ENCODE measurements at regions not wholly inside any gene's neighbourhood (a gene's known extent, or its start where the extent isn't known, plus 50 kb on each side); places are given as distances from the start of the nearest gene placed in this dataset.

DNA sequence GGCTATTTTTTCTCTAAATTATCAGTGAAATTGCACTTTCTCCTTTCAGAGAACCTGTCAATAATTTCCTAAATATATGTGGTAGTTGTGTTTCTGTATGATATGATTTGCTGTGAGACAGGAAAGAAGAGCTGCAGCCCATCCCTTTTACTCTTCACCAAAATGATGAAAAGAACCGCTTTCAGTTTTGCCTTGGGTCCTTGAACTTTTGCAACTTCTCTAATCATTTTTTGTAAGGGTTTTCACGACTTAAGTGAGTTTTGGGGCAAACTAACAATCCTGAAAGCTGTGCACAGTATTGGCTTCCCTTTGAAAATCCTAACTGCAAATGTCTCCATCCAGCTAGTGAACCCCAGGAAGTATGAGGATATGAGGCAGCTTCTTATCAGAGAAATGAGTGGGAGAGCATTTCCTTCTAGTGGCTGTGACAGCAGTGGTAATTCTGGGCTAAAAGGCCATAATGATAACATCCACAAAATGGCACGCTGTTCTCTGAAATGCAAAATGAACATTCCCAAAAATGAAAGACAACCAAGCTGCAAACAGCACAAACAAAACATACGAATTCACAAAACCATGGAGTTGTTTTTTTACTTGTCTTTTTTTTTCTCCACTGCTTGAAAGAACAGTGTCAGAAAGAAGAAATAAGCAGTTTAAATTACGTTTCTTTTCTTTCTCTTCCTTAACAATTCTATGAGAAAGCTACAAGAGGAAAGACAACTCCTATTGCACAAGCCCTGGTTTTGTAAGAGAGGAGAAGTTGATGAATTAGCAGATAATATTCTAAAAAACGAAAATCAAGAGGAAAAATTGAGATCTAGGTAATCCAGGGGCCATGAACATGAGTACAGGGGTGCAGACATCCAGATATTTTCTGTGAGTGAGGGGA, 1291.6 kb upstream of the ZEB2 start:
- CTCF ChIA-PET = no interaction called here
- Histone ChIP-seq H3K4me1 (ENCODE audit: control insufficient read depth, insufficient read depth, low read length) (no peaks in the 10 kb centered on the region), H3K27me3 (ENCODE audit: control insufficient read depth, insufficient read depth, low read length) (no peaks in the 10 kb centered on the region), H3K27ac (ENCODE audit: low read length) (no peak overlapping the region), H3K36me3 (ENCODE audit: control insufficient read depth, insufficient read depth, low read length) (no peaks in the 10 kb centered on the region), H3K9me3 (ENCODE audit: control insufficient read depth, insufficient read depth, low read depth, low read length) (no peaks in the 10 kb centered on the region), H3K4me3 (ENCODE audit: low read depth in 2 of 2, low read length in 2 of 2) (no peak overlapping the region)
- no peak for ATAC-seq
- no peak for TF ChIP-seq SIN3A (IDR thresholded peaks at IDR 0.05; ENCODE audit: borderline replicate concordance, insufficient read depth, low read depth, low read length)
- no peak for TF ChIP-seq POLR2AphosphoS5 (IDR thresholded peaks at IDR 0.05; ENCODE audit: low read depth, low read length)
- TF ChIP-seq REST (IDR thresholded peaks at IDR 0.05; ENCODE audit: insufficient read depth in 1 of 2, low read depth in 2 of 2, low read length in 1 of 2) = no peak
- TF ChIP-seq, protein P1, sequence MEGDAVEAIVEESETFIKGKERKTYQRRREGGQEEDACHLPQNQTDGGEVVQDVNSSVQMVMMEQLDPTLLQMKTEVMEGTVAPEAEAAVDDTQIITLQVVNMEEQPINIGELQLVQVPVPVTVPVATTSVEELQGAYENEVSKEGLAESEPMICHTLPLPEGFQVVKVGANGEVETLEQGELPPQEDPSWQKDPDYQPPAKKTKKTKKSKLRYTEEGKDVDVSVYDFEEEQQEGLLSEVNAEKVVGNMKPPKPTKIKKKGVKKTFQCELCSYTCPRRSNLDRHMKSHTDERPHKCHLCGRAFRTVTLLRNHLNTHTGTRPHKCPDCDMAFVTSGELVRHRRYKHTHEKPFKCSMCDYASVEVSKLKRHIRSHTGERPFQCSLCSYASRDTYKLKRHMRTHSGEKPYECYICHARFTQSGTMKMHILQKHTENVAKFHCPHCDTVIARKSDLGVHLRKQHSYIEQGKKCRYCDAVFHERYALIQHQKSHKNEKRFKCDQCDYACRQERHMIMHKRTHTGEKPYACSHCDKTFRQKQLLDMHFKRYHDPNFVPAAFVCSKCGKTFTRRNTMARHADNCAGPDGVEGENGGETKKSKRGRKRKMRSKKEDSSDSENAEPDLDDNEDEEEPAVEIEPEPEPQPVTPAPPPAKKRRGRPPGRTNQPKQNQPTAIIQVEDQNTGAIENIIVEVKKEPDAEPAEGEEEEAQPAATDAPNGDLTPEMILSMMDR (IDR thresholded peaks at IDR 0.05) = no peak
- TF ChIP-seq TCF7L2 (IDR thresholded peaks at IDR 0.05; ENCODE audit: low read depth, low read length) = no peak
- no peak for DNase-seq (ENCODE audit: low read depth, low spot score)
- POLR2A ChIA-PET = no interaction called here
- intact Hi-C loops (cut with micrococcal nuclease; ENCODE audit: unreplicated experiment) (no loop called here), in situ Hi-C loops (cut with HindIII; ENCODE audit: low pct_unique_long_range_greater_than_20kb, low sequenced_read_pairs) (no loop called here)
- no TSS peak for BruUV-seq (replicated peaks)

GRCh38 chr2:145807968-145808367, 1288.0 kb upstream of the ZEB2 start:
- Histone ChIP-seq H3K27ac (ENCODE audit: low read length) (no peak overlapping the region), H3K4me3 (ENCODE audit: low read depth in 2 of 2, low read length in 2 of 2) (no peak overlapping the region), H3K9me3 (ENCODE audit: control insufficient read depth, insufficient read depth, low read depth, low read length) (no peaks in the 10 kb centered on the region), H3K36me3 (ENCODE audit: control insufficient read depth, insufficient read depth, low read length) (no peaks in the 10 kb centered on the region), H3K27me3 (ENCODE audit: control insufficient read depth, insufficient read depth, low read length) (no peaks in the 10 kb centered on the region), H3K4me1 (ENCODE audit: control insufficient read depth, insufficient read depth, low read length) (no peaks in the 10 kb centered on the region)
- POLR2A ChIA-PET = no interaction called here
- ATAC-seq (no peak), DNase-seq (ENCODE audit: low read depth, low spot score) (no peak)
- TF ChIP-seq, protein P1 (IDR thresholded peaks at IDR 0.05) = no peak
- no peak for TF ChIP-seq TCF7L2 (IDR thresholded peaks at IDR 0.05; ENCODE audit: low read depth, low read length)
- BruUV-seq (replicated peaks) = no TSS peak
- intact Hi-C loops (cut with micrococcal nuclease; ENCODE audit: unreplicated experiment) = no loop called here
- in situ Hi-C loops (cut with HindIII; ENCODE audit: low pct_unique_long_range_greater_than_20kb, low sequenced_read_pairs) = no loop called here
- CTCF ChIA-PET = no interaction called here
